ENCODE measurements at regions not wholly inside any gene's neighbourhood (a gene's known extent, or its start where the extent isn't known, plus 50 kb on each side); places are given as distances from the start of the nearest gene placed in this dataset.

- no peaks in the 10 kb centered on the region for H3K27me3 ChIP-seq (ENCODE audit: low read length)
- H3K9me3 ChIP-seq (ENCODE audit: low read length): no peaks in the 10 kb centered on the region
- no peak overlapping the region for H3K27ac ChIP-seq (ENCODE audit: low read length)
- no peak overlapping the region for H3K9ac ChIP-seq (ENCODE audit: low read length)
- no peak overlapping the region for H3K4me3 ChIP-seq (ENCODE audit: low read length)
- no peaks in the 10 kb centered on the region for H4K20me1 ChIP-seq (ENCODE audit: insufficient read depth, low read depth, low read length)
- H3K4me2 ChIP-seq (ENCODE audit: low read depth, low read length, poor library complexity, severe bottlenecking): no peak overlapping the region
- H3K4me1 ChIP-seq (ENCODE audit: low read length): no peaks in the 10 kb centered on the region
- H2AFZ ChIP-seq (ENCODE audit: low read length): no peak overlapping the region
- H3K9me2 ChIP-seq (replicated peaks; ENCODE audit: insufficient read depth, low read length): no peaks in the 10 kb centered on the region
- DNase-seq: no peak
- H3K36me3 ChIP-seq (ENCODE audit: insufficient read depth, low read length): no peaks in the 10 kb centered on the region
- H3K79me2 ChIP-seq (ENCODE audit: low read length): no peaks in the 10 kb centered on the region
Observed at GRCh38 chr2:210833403-210833802, 277.0 kb downstream of the CPS1 start.

GRCh38 chr2:210839034-210839433, 282.6 kb downstream of the CPS1 start:
- no peaks in the 10 kb centered on the region for H4K20me1 ChIP-seq (ENCODE audit: insufficient read depth, low read depth, low read length)
- no peaks in the 10 kb centered on the region for H3K9me2 ChIP-seq (replicated peaks; ENCODE audit: insufficient read depth, low read length)
- H3K36me3 ChIP-seq (ENCODE audit: insufficient read depth, low read length): no peaks in the 10 kb centered on the region
- no peak overlapping the region for H3K27ac ChIP-seq (ENCODE audit: low read length)
- no peak overlapping the region for H2AFZ ChIP-seq (ENCODE audit: low read length)
- no peaks in the 10 kb centered on the region for H3K27me3 ChIP-seq (ENCODE audit: low read length)
- no peak overlapping the region for H3K4me3 ChIP-seq (ENCODE audit: low read length)
- no peak overlapping the region for H3K4me2 ChIP-seq (ENCODE audit: low read depth, low read length, poor library complexity, severe bottlenecking)
- H3K79me2 ChIP-seq (ENCODE audit: low read length): no peaks in the 10 kb centered on the region
- H3K9me3 ChIP-seq (ENCODE audit: low read length): no peaks in the 10 kb centered on the region
- no peak for DNase-seq
- H3K9ac ChIP-seq (ENCODE audit: low read length): no peak overlapping the region
- no peaks in the 10 kb centered on the region for H3K4me1 ChIP-seq (ENCODE audit: low read length)

GRCh38 chr2:210839450-210839849, 283.1 kb downstream of the CPS1 start:
- DNase-seq: no peak
- Histone ChIP-seq H3K4me3 (ENCODE audit: low read length) (no peak overlapping the region), H3K4me1 (ENCODE audit: low read length) (no peaks in the 10 kb centered on the region), H2AFZ (ENCODE audit: low read length) (no peak overlapping the region), H3K4me2 (ENCODE audit: low read depth, low read length, poor library complexity, severe bottlenecking) (no peak overlapping the region), H3K9me3 (ENCODE audit: low read length) (no peaks in the 10 kb centered on the region), H3K79me2 (ENCODE audit: low read length) (no peaks in the 10 kb centered on the region), H3K9ac (ENCODE audit: low read length) (no peak overlapping the region), H3K36me3 (ENCODE audit: insufficient read depth, low read length) (no peaks in the 10 kb centered on the region), H3K9me2 (replicated peaks; ENCODE audit: insufficient read depth, low read length) (no peaks in the 10 kb centered on the region), H3K27ac (ENCODE audit: low read length) (no peak overlapping the region), H3K27me3 (ENCODE audit: low read length) (no peaks in the 10 kb centered on the region), H4K20me1 (ENCODE audit: insufficient read depth, low read depth, low read length) (no peaks in the 10 kb centered on the region)

- Histone ChIP-seq H3K9me3 (ENCODE audit: low read length) (no peaks in the 10 kb centered on the region), H3K36me3 (ENCODE audit: insufficient read depth, low read length) (no peaks in the 10 kb centered on the region), H3K4me1 (ENCODE audit: low read length) (no peaks in the 10 kb centered on the region), H3K27ac (ENCODE audit: low read length) (no peak overlapping the region), H3K27me3 (ENCODE audit: low read length) (no peaks in the 10 kb centered on the region), H4K20me1 (ENCODE audit: insufficient read depth, low read depth, low read length) (no peaks in the 10 kb centered on the region), H3K9ac (ENCODE audit: low read length) (no peak overlapping the region), H3K9me2 (replicated peaks; ENCODE audit: insufficient read depth, low read length) (no peaks in the 10 kb centered on the region), H2AFZ (ENCODE audit: low read length) (no peak overlapping the region), H3K79me2 (ENCODE audit: low read length) (no peaks in the 10 kb centered on the region), H3K4me3 (ENCODE audit: low read length) (no peak overlapping the region), H3K4me2 (ENCODE audit: low read depth, low read length, poor library complexity, severe bottlenecking) (no peak overlapping the region)
- DNase-seq: no peak
Observed at GRCh38 chr2:210842896-210843295, 286.5 kb downstream of the CPS1 start.

GRCh38 chr2:210844016-210844415, 287.6 kb downstream of the CPS1 start:
- H3K4me3 ChIP-seq (ENCODE audit: low read length): no peak overlapping the region
- no peaks in the 10 kb centered on the region for H3K27me3 ChIP-seq (ENCODE audit: low read length)
- DNase-seq: no peak
- H3K36me3 ChIP-seq (ENCODE audit: insufficient read depth, low read length): no peaks in the 10 kb centered on the region
- H2AFZ ChIP-seq (ENCODE audit: low read length): no peak overlapping the region
- no peaks in the 10 kb centered on the region for H3K9me2 ChIP-seq (replicated peaks; ENCODE audit: insufficient read depth, low read length)
- H3K79me2 ChIP-seq (ENCODE audit: low read length): no peaks in the 10 kb centered on the region
- no peaks in the 10 kb centered on the region for H4K20me1 ChIP-seq (ENCODE audit: insufficient read depth, low read depth, low read length)
- H3K4me1 ChIP-seq (ENCODE audit: low read length): no peaks in the 10 kb centered on the region
- no peak overlapping the region for H3K4me2 ChIP-seq (ENCODE audit: low read depth, low read length, poor library complexity, severe bottlenecking)
- no peak overlapping the region for H3K27ac ChIP-seq (ENCODE audit: low read length)
- H3K9ac ChIP-seq (ENCODE audit: low read length): no peak overlapping the region
- H3K9me3 ChIP-seq (ENCODE audit: low read length): no peaks in the 10 kb centered on the region

GRCh38 chr2:210859314-210859713, 302.9 kb downstream of the CPS1 start:
- no peaks in the 10 kb centered on the region for H3K36me3 ChIP-seq (ENCODE audit: insufficient read depth, low read length)
- no peaks in the 10 kb centered on the region for H3K9me2 ChIP-seq (replicated peaks; ENCODE audit: insufficient read depth, low read length)
- no peaks in the 10 kb centered on the region for H4K20me1 ChIP-seq (ENCODE audit: insufficient read depth, low read depth, low read length)

GRCh38 chr2:210860276-210860675, 303.9 kb downstream of the CPS1 start:
- no peak overlapping the region for H3K4me3 ChIP-seq (ENCODE audit: low read length)
- H3K9ac ChIP-seq (ENCODE audit: low read length): no peak overlapping the region
- H3K9me3 ChIP-seq (ENCODE audit: low read length): no peaks in the 10 kb centered on the region
- H3K36me3 ChIP-seq (ENCODE audit: insufficient read depth, low read length): no peaks in the 10 kb centered on the region
- H3K9me2 ChIP-seq (replicated peaks; ENCODE audit: insufficient read depth, low read length): no peaks in the 10 kb centered on the region
- H3K79me2 ChIP-seq (ENCODE audit: low read length): no peaks in the 10 kb centered on the region
- no peaks in the 10 kb centered on the region for H3K27me3 ChIP-seq (ENCODE audit: low read length)
- H3K4me2 ChIP-seq (ENCODE audit: low read depth, low read length, poor library complexity, severe bottlenecking): no peak overlapping the region
- DNase-seq: no peak
- H2AFZ ChIP-seq (ENCODE audit: low read length): no peak overlapping the region
- no peaks in the 10 kb centered on the region for H3K4me1 ChIP-seq (ENCODE audit: low read length)
- H3K27ac ChIP-seq (ENCODE audit: low read length): no peak overlapping the region
- H4K20me1 ChIP-seq (ENCODE audit: insufficient read depth, low read depth, low read length): no peaks in the 10 kb centered on the region

More at GRCh38 chr2:210859314-210859713, 302.9 kb downstream of the CPS1 start:
- no peak for DNase-seq
- no peak overlapping the region for H3K9ac ChIP-seq (ENCODE audit: low read length)
- H3K79me2 ChIP-seq (ENCODE audit: low read length): no peaks in the 10 kb centered on the region
- H3K9me3 ChIP-seq (ENCODE audit: low read length): no peaks in the 10 kb centered on the region
- no peak overlapping the region for H2AFZ ChIP-seq (ENCODE audit: low read length)
- H3K27ac ChIP-seq (ENCODE audit: low read length): no peak overlapping the region
- no peaks in the 10 kb centered on the region for H3K27me3 ChIP-seq (ENCODE audit: low read length)
- H3K4me3 ChIP-seq (ENCODE audit: low read length): no peak overlapping the region
- no peak overlapping the region for H3K4me2 ChIP-seq (ENCODE audit: low read depth, low read length, poor library complexity, severe bottlenecking)
- H3K4me1 ChIP-seq (ENCODE audit: low read length): no peaks in the 10 kb centered on the region

- no peaks in the 10 kb centered on the region for H3K27me3 ChIP-seq (ENCODE audit: low read length)
- H3K9ac ChIP-seq (ENCODE audit: low read length): no peak overlapping the region
- no peaks in the 10 kb centered on the region for H3K9me3 ChIP-seq (ENCODE audit: low read length)
- H4K20me1 ChIP-seq (ENCODE audit: insufficient read depth, low read depth, low read length): no peaks in the 10 kb centered on the region
- H3K36me3 ChIP-seq (ENCODE audit: insufficient read depth, low read length): no peaks in the 10 kb centered on the region
- no peaks in the 10 kb centered on the region for H3K79me2 ChIP-seq (ENCODE audit: low read length)
- no peaks in the 10 kb centered on the region for H3K9me2 ChIP-seq (replicated peaks; ENCODE audit: insufficient read depth, low read length)
- H3K4me2 ChIP-seq (ENCODE audit: low read depth, low read length, poor library complexity, severe bottlenecking): no peak overlapping the region
- no peak overlapping the region for H3K4me3 ChIP-seq (ENCODE audit: low read length)
- H2AFZ ChIP-seq (ENCODE audit: low read length): no peak overlapping the region
- DNase-seq: no peak
- H3K27ac ChIP-seq (ENCODE audit: low read length): no peak overlapping the region
- no peaks in the 10 kb centered on the region for H3K4me1 ChIP-seq (ENCODE audit: low read length)
Observed at GRCh38 chr2:210861038-210861665, 304.8 kb downstream of the CPS1 start.

All from Karpas-422 (cell line).